HG03103 (cell line): ENCODE measurements at regions not wholly inside any gene's neighbourhood (a gene's known extent, or its start where the extent isn't known, plus 50 kb on each side); places are given as distances from the start of the nearest gene placed in this dataset.

Experiments used
- ATAC-seq: cut with Tn5 transposase; IDR thresholded peaks from one replicate; pipeline ENCODE4 v1.9.1; 2021; ENCODE audit warnings: low read depth; ENCODE audit not compliant: unreplicated experiment

GRCh38 chr5:56337715-56338319, 104.7 kb upstream of the ANKRD55 start:
- ATAC-seq, result no peak

GRCh38 chr5:56335212-56335611, 102.1 kb upstream of the ANKRD55 start:
- no peak for ATAC-seq

- ATAC-seq, result no peak
Measured at GRCh38 chr5:56330806-56331205, 97.7 kb upstream of the ANKRD55 start.

- no peak for ATAC-seq
Measured at GRCh38 chr5:56330167-56330566, 97.0 kb upstream of the ANKRD55 start.

- peak; percentile 79 for ATAC-seq
Measured at GRCh38 chr5:56329652-56330051, 96.5 kb upstream of the ANKRD55 start.

- no peak for ATAC-seq
Measured at GRCh38 chr5:56328753-56329560, 95.8 kb upstream of the ANKRD55 start.

- ATAC-seq, result peak; percentile 40
Measured at GRCh38 chr5:56327809-56328208, 94.7 kb upstream of the ANKRD55 start.

GRCh38 chr5:56326770-56327169, 93.6 kb upstream of the ANKRD55 start:
- no peak for ATAC-seq

- ATAC-seq, result no peak
Measured at GRCh38 chr5:56326116-56326515, 93.0 kb upstream of the ANKRD55 start.

- no peak for ATAC-seq
Measured at GRCh38 chr5:56325039-56325438, 91.9 kb upstream of the ANKRD55 start.

GRCh38 chr5:56323505-56323904, 90.4 kb upstream of the ANKRD55 start:
- no peak for ATAC-seq

- no peak for ATAC-seq
Measured at GRCh38 chr5:56322592-56322991, 89.5 kb upstream of the ANKRD55 start.

- ATAC-seq, result no peak
Measured at GRCh38 chr5:56321236-56321881, 88.2 kb upstream of the ANKRD55 start.

GRCh38 chr5:56320686-56321085, 87.6 kb upstream of the ANKRD55 start:
- no peak for ATAC-seq

GRCh38 chr5:56319526-56320181, 86.5 kb upstream of the ANKRD55 start:
- no peak for ATAC-seq

GRCh38 chr5:56317923-56318561, 84.9 kb upstream of the ANKRD55 start:
- ATAC-seq, result no peak

GRCh38 chr5:56316299-56316994, 83.3 kb upstream of the ANKRD55 start:
- ATAC-seq, result no peak

GRCh38 chr5:56314529-56314928, 81.4 kb upstream of the ANKRD55 start:
- no peak for ATAC-seq

- no peak for ATAC-seq
Measured at GRCh38 chr5:56313596-56313995, 80.5 kb upstream of the ANKRD55 start.

GRCh38 chr5:56313004-56313531, 79.9 kb upstream of the ANKRD55 start:
- ATAC-seq, result no peak
